GM21737 (cell line): ENCODE measurements at regions not wholly inside any gene's neighbourhood (a gene's known extent, or its start where the extent isn't known, plus 50 kb on each side); places are given as distances from the start of the nearest gene placed in this dataset.
"Not testable (repeated sequence)": the region's sequence is repeated elsewhere in the genome, so short reads cannot be mapped to it uniquely, and the experiment has no call there.

Source experiments
- ATAC-seq: cut with Tn5 transposase; IDR thresholded peaks from one replicate; pipeline ENCODE4 v1.9.1; 2021; ENCODE audit warnings: mild to moderate bottlenecking, moderate library complexity; ENCODE audit not compliant: unreplicated experiment

GRCh38 chr4:32589097-32589496, 1868.9 kb downstream of the PCDH7 start:
- ATAC-seq = no peak

- no peak for ATAC-seq
Measured at GRCh38 chr4:32589853-32590252, 1869.7 kb downstream of the PCDH7 start.

- ATAC-seq = no peak
Measured at GRCh38 chr4:32597354-32597753, 1877.2 kb downstream of the PCDH7 start.

GRCh38 chr4:32601848-32602247, 1881.7 kb downstream of the PCDH7 start:
- no peak for ATAC-seq

GRCh38 chr4:32607978-32608377, 1887.8 kb downstream of the PCDH7 start:
- ATAC-seq = no peak

- no peak for ATAC-seq
Measured at GRCh38 chr4:32624943-32625603, 1904.9 kb downstream of the PCDH7 start.

GRCh38 chr4:32625687-32626337, 1905.6 kb downstream of the PCDH7 start:
- ATAC-seq = no peak

GRCh38 chr4:32631831-32632230, 1911.7 kb downstream of the PCDH7 start:
- ATAC-seq = no peak

- ATAC-seq = no peak
Measured at GRCh38 chr4:32633421-32633820, 1913.3 kb downstream of the PCDH7 start.

- ATAC-seq = no peak
Measured at GRCh38 chr4:32645653-32646052, 1925.5 kb downstream of the PCDH7 start.

GRCh38 chr4:32658019-32658418, 1937.8 kb downstream of the PCDH7 start:
- no peak for ATAC-seq

GRCh38 chr4:32661229-32661628, 1941.1 kb downstream of the PCDH7 start:
- no peak for ATAC-seq

GRCh38 chr4:32662803-32663202, 1942.6 kb downstream of the PCDH7 start:
- no peak for ATAC-seq

- ATAC-seq = no peak
Measured at GRCh38 chr4:32672359-32672758, 1952.2 kb downstream of the PCDH7 start.

- no peak for ATAC-seq
Measured at GRCh38 chr4:32680946-32681345, 1960.8 kb downstream of the PCDH7 start.

- no peak for ATAC-seq
Measured at GRCh38 chr4:32684160-32684559, 1964.0 kb downstream of the PCDH7 start.

- ATAC-seq = no peak
Measured at GRCh38 chr4:32686123-32686522, 1966.0 kb downstream of the PCDH7 start.

- ATAC-seq = no peak
Measured at GRCh38 chr4:32689518-32689917, 1969.3 kb downstream of the PCDH7 start.

- ATAC-seq = no peak
Measured at GRCh38 chr4:32697281-32697814, 1977.2 kb downstream of the PCDH7 start.

GRCh38 chr4:32700838-32701237, 1980.7 kb downstream of the PCDH7 start:
- no peak for ATAC-seq

GRCh38 chr4:32706893-32707292, 1986.7 kb downstream of the PCDH7 start:
- no peak for ATAC-seq

- ATAC-seq = not testable (repeated sequence)
Measured at GRCh38 chr4:32716090-32716620, 1996.0 kb downstream of the PCDH7 start.
